Right cardiac atrium (tissue), 5 donors: ENCODE measurements at regions not wholly inside any gene's neighbourhood (a gene's known extent, or its start where the extent isn't known, plus 50 kb on each side); places are given as distances from the start of the nearest gene placed in this dataset.

ENCODE experiments used
- ATAC-seq, 2 donors: fragments of 200-7000 bp; cut with Tn5 transposase; one replicate each; pipeline versions ENCODE4 v1.8.0 to v1.9.1; 2020; ENCODE audit warnings: moderate library complexity in 2 of 2, mild to moderate bottlenecking in 1 of 2
- DNase-seq, 3 donors: peaks; one replicate each; pipeline ENCODE4 v3.0.0-alpha.2; 2020
- H3K27ac ChIP-seq: one replicate; pipeline ENCODE4 v1.5.1; 2013; ENCODE audit warnings: mild to moderate bottlenecking, low read length, control low read depth, moderate library complexity
- H3K27me3 ChIP-seq: one replicate; pipeline ENCODE4 v1.6.1; 2013; ENCODE audit not compliant: control insufficient read depth, insufficient read depth
- H3K4me1 ChIP-seq: one replicate; pipeline ENCODE4 v1.6.1; 2013; ENCODE audit warnings: low read length; ENCODE audit not compliant: control insufficient read depth, insufficient read depth
- H3K4me3 ChIP-seq: one replicate; pipeline ENCODE4 v1.5.1; 2013; ENCODE audit warnings: low read length, control low read depth
- H3K9me3 ChIP-seq: one replicate; pipeline ENCODE4 v1.6.1; 2013; ENCODE audit warnings: low read length; ENCODE audit not compliant: control insufficient read depth
- WGBS: extraction: QIAGEN DNeasy Blood & Tissue Kit; methylation state at CpG from one replicate; pipeline ENCODE4 v1.1.7; 2013; 5-methylcytosine and 5-hydroxymethylcytosine counted together
- intact Hi-C, 4 donors: fragments of 100-400 bp; cut with DNase I; formaldehyde crosslinking; loops; one replicate each; pipeline versions ENCODE4 v1.11.0 to v1.14.0; 2022 to 2023
- donor health status: healthy with polysubstance abuse.
- donor health status: DM: no; HTN: yes; CAD: no.
- donor health status: DM: no; HTN: no; CAD: no.
- donor health status: DM: no; HTN: yes; CAD: no; lungs with severe emphysema.
- donor health status: DM: yes; HTN: yes; CAD: no.

- ATAC-seq (no peak), DNase-seq (no peak)
- no peaks in the 10 kb centered on the region for H3K27me3 ChIP-seq
- intact Hi-C loops = loop anchor here in 1 of 4 donors (10.0 kb wide), 1 partner anchor 105 kb away; no protein-coding TSS in a partner anchor
- no peak overlapping the region for H3K27ac ChIP-seq
- H3K4me3 ChIP-seq = no peak overlapping the region
- H3K9me3 ChIP-seq = no peaks in the 10 kb centered on the region
- no peaks in the 10 kb centered on the region for H3K4me1 ChIP-seq
Observed at GRCh38 chr2:203789618-203790017, 78.0 kb upstream of the CTLA4 start.

- WGBS = 94% methylated on average over 2 of the region's 2 CpGs
- DNase-seq = no peak
- no peak overlapping the region for H3K4me3 ChIP-seq
- ATAC-seq = no peak
- no peaks in the 10 kb centered on the region for H3K27me3 ChIP-seq
- intact Hi-C loops = no loop called here
- H3K4me1 ChIP-seq = no peaks in the 10 kb centered on the region
- H3K9me3 ChIP-seq = no peaks in the 10 kb centered on the region
- H3K27ac ChIP-seq = no peak overlapping the region
Observed at GRCh38 chr2:203790134-203790852, 77.3 kb upstream of the CTLA4 start.

DNA sequence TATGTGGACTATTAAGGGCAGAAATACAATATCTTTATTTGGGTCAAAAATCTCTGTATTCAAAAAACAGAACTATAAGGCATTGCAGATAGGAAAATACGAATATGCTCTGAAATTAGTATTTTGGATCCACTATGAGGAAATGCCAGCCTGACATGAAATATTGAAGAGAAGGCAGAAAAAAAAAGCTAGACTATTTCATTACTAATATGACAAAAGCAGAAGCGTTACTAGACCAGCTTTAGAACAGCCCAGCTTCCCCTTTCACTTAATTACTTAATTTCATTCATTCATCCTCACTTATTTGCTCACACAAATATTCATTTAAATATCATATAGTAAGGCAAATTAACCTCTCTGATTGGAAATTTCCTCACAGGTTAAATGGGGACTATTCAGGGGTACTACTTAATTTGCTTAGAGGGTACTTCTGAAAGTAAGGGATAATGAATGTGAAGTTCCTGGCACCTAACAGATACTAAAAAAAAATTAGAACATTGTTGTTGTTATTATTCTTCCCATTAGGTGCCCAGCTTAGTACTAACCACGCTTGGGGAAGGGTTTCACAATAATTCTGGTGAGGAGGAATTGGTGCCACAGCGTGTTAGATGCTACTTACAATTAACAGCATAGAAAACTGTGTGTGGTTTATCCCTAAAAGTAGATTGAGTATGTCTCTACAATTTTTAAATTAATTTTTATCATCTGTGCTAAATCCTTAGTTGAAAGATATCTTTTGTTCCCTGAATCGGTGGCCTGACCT is 71.1 kb upstream of the CTLA4 start:
- DNase-seq (no peak), ATAC-seq (no peak)
- WGBS = 80% methylated on average over 5 of the region's 5 CpGs
- Histone ChIP-seq H3K27ac (no peak overlapping the region), H3K4me3 (no peak overlapping the region), H3K4me1 (no peaks in the 10 kb centered on the region), H3K9me3 (no peaks in the 10 kb centered on the region), H3K27me3 (no peaks in the 10 kb centered on the region)
- intact Hi-C loops = no loop called here

DNA sequence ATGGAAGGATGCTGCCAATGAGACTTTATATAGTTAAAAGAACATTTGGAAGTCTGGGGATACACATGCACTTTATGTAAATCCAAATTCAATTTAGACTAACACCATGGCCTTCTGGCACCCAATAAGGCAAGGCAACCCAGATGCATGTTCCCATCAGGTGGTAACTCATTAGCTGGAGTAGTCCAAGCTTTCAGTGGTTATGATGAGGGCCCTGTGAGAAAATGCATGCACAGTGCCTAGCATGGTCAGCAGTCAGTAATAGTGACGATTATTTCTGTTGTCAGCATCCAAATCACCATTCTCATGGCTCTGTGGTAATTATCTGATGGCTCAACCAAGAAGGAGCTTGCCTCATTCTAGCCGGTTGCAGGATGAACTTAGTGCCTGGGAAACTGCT is 70.3 kb upstream of the CTLA4 start:
- WGBS = 88% methylated on average over 2 of the region's 2 CpGs
- ATAC-seq = no peak
- H3K4me1 ChIP-seq = no peaks in the 10 kb centered on the region
- no peak overlapping the region for H3K27ac ChIP-seq
- intact Hi-C loops = no loop called here
- no peaks in the 10 kb centered on the region for H3K9me3 ChIP-seq
- DNase-seq = no peak
- H3K4me3 ChIP-seq = no peak overlapping the region
- no peaks in the 10 kb centered on the region for H3K27me3 ChIP-seq

GRCh38 chr2:203797712-203798111 is 69.9 kb upstream of the CTLA4 start:
- ATAC-seq (no peak), DNase-seq (no peak)
- intact Hi-C loops = no loop called here
- Histone ChIP-seq H3K9me3 (no peaks in the 10 kb centered on the region), H3K4me3 (no peak overlapping the region), H3K27me3 (no peaks in the 10 kb centered on the region), H3K4me1 (no peaks in the 10 kb centered on the region), H3K27ac (no peak overlapping the region)
- 91% methylated on average over 1 of the region's 1 CpG for WGBS

- DNase-seq (no peak), ATAC-seq (no peak)
- 78% methylated on average over 9 of the region's 9 CpGs for WGBS
- no peak overlapping the region for H3K27ac ChIP-seq
- no peaks in the 10 kb centered on the region for H3K4me1 ChIP-seq
- no peak overlapping the region for H3K4me3 ChIP-seq
- no peaks in the 10 kb centered on the region for H3K27me3 ChIP-seq
- intact Hi-C loops = no loop called here
- no peaks in the 10 kb centered on the region for H3K9me3 ChIP-seq
Observed at GRCh38 chr2:203798296-203799087, 69.1 kb upstream of the CTLA4 start.

DNA sequence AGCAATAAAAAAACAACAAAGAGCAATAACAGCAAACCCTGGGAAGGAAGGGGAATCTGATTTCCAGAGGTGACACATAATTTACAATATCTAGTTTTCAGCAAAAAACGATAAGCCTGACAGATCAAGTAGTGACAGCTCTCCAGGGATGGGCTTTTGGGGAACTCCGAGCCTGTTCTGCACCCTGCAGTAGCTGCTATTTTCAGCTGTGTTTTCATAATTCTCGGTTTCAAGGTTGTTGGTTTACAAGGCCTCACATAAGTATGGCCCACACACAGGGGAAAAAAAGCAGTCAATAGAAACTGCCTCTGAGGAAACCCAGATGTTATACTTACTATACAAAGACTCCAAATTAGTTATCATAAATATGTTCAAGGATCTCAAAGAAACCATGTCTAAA is 67.7 kb upstream of the CTLA4 start:
- intact Hi-C loops = loop anchor here in 1 of 4 donors (10.0 kb wide), 1 partner anchor 115 kb away; no protein-coding TSS in a partner anchor
- H3K9me3 ChIP-seq = no peaks in the 10 kb centered on the region
- DNase-seq (no peak), ATAC-seq (no peak)
- peaks cover 1% of the 10 kb centered on the region for H3K4me1 ChIP-seq
- H3K27ac ChIP-seq = no peak overlapping the region
- WGBS = 59% methylated on average over 3 of the region's 3 CpGs
- no peak overlapping the region for H3K4me3 ChIP-seq
- no peaks in the 10 kb centered on the region for H3K27me3 ChIP-seq

DNA sequence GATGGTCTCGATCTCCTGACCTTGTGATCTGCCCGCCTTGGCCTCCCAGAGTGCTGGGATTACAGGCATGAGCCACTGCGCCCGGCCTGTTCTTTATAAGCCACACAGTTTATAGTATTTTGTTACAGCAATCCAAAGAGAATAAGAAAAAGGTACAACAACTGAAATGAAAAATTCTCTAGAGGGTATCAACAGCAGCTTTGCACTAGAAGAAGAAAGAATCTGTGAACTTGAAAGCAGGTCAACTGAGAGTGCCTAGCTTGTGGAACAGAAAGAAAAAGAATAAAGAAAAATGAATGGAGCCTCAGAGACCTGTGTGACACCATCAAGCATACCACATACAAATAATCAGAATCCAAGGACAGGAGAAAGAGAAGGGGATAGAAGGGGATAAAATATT is 66.8 kb upstream of the CTLA4 start:
- no peak for ATAC-seq
- Histone ChIP-seq H3K4me1 (peaks cover 1% of the 10 kb centered on the region), H3K27ac (no peak overlapping the region), H3K27me3 (no peaks in the 10 kb centered on the region), H3K9me3 (no peaks in the 10 kb centered on the region), H3K4me3 (no peak overlapping the region)
- WGBS = 97% methylated on average over 4 of the region's 4 CpGs
- intact Hi-C loops = loop anchor here in 1 of 4 donors (10.0 kb wide), 1 partner anchor 116 kb away; no protein-coding TSS in a partner anchor
- DNase-seq = no peak

- no peak for DNase-seq
- peaks cover 1% of the 10 kb centered on the region for H3K4me1 ChIP-seq
- no peaks in the 10 kb centered on the region for H3K27me3 ChIP-seq
- 82% methylated on average over 7 of the region's 7 CpGs for WGBS
- H3K27ac ChIP-seq = no peak overlapping the region
- no peaks in the 10 kb centered on the region for H3K9me3 ChIP-seq
- intact Hi-C loops = loop anchor here in 1 of 4 donors (10.0 kb wide), 1 partner anchor 118 kb away; no protein-coding TSS in a partner anchor
- ATAC-seq = no peak
- no peak overlapping the region for H3K4me3 ChIP-seq
Observed at GRCh38 chr2:203802342-203803052, 65.1 kb upstream of the CTLA4 start.

GRCh38 chr2:203803053-203803429 is 64.5 kb upstream of the CTLA4 start:
- DNase-seq (no peak), ATAC-seq (no peak)
- intact Hi-C loops = loop anchor here in 1 of 4 donors (10.0 kb wide), 1 partner anchor 118 kb away; no protein-coding TSS in a partner anchor
- Histone ChIP-seq H3K9me3 (no peaks in the 10 kb centered on the region), H3K4me3 (no peak overlapping the region), H3K27me3 (no peaks in the 10 kb centered on the region), H3K27ac (no peak overlapping the region), H3K4me1 (peaks cover 1% of the 10 kb centered on the region)
- 98% methylated on average over 1 of the region's 1 CpG for WGBS
